ENCODE measurements at regions not wholly inside any gene's neighbourhood (a gene's known extent, or its start where the extent isn't known, plus 50 kb on each side); places are given as distances from the start of the nearest gene placed in this dataset.

DNA sequence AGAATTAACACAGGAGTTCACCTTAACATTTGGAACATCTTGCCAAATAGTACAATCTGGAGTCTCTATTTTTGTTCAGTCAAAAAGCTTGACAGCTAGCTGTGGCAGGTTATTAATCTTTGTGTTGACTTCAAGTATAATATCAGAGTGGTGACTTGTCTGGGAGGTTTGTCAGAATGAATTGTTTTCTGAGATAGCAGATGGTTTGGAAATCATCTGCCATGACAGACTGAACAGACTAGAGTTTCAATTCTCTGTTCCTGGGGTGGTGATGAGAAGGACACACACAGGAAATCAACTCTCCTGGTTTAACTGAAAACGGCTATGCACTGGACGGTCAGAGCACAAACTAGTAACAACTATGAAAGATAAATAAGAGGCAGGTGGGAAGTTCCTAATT lies 203.3 kb upstream of the EMCN start:
- TF ChIP-seq POLR2A (IDR thresholded peaks at IDR 0.05), result no peak
- no peak for TF ChIP-seq POLR2AphosphoS5 (IDR thresholded peaks at IDR 0.05; ENCODE audit: insufficient read depth in 1 of 2, low read depth in 1 of 2)
- TF ChIP-seq, protein P1, sequence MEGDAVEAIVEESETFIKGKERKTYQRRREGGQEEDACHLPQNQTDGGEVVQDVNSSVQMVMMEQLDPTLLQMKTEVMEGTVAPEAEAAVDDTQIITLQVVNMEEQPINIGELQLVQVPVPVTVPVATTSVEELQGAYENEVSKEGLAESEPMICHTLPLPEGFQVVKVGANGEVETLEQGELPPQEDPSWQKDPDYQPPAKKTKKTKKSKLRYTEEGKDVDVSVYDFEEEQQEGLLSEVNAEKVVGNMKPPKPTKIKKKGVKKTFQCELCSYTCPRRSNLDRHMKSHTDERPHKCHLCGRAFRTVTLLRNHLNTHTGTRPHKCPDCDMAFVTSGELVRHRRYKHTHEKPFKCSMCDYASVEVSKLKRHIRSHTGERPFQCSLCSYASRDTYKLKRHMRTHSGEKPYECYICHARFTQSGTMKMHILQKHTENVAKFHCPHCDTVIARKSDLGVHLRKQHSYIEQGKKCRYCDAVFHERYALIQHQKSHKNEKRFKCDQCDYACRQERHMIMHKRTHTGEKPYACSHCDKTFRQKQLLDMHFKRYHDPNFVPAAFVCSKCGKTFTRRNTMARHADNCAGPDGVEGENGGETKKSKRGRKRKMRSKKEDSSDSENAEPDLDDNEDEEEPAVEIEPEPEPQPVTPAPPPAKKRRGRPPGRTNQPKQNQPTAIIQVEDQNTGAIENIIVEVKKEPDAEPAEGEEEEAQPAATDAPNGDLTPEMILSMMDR (IDR thresholded peaks at IDR 0.05), result no peak

All from vagina (tissue), 2 donors.